ENCODE measurements at regions not wholly inside any gene's neighbourhood (a gene's known extent, or its start where the extent isn't known, plus 50 kb on each side); places are given as distances from the start of the nearest gene placed in this dataset.
A peak's percentile ranks its signal among the peaks of the same experiment; 100 is the strongest.

- 28 to 50% (median 39%) methylated on average over 2 of the region's 2 CpGs for WGBS, 5 donors
- H3K27me3 ChIP-seq: no peaks in the 10 kb centered on the region
- intact Hi-C loops (cut with DNase I; ENCODE audit: low total_unique reads): no loop called here
These were observed 360.6 kb upstream of the PRR16 start for GRCh38 chr5:120103495-120103894.

GRCh38 chr5:120106912-120107525, 357.1 kb upstream of the PRR16 start:
- Histone ChIP-seq H3K27ac (peak overlapping the region in 1 of 5 donors; percentile 28), H3K4me3 (no peak overlapping the region), H3K4me1 (no peaks in the 10 kb centered on the region), H3K36me3 (no peaks in the 10 kb centered on the region), H3K27me3 (no peaks in the 10 kb centered on the region), H3K9me3 (no peaks in the 10 kb centered on the region)
- intact Hi-C loops (cut with DNase I; ENCODE audit: low total_unique reads): no loop called here
- no peak for TF ChIP-seq CTCF (IDR thresholded peaks at IDR 0.05)
- TF ChIP-seq EP300 (IDR thresholded peaks at IDR 0.05): no peak
- TF ChIP-seq POLR2A (IDR thresholded peaks at IDR 0.05): no peak
- no peak for TF ChIP-seq POLR2AphosphoS5 (IDR thresholded peaks at IDR 0.05)
- DNase-seq: no peak
- 67 to 86% (median 79%) methylated on average over 1 of the region's 1 CpG for WGBS, 5 donors

More at GRCh38 chr5:120103495-120103894, 360.6 kb upstream of the PRR16 start:
- no peak for DNase-seq
- Histone ChIP-seq H3K4me3 (no peak overlapping the region), H3K36me3 (no peaks in the 10 kb centered on the region), H3K9me3 (no peaks in the 10 kb centered on the region), H3K27ac (no peak overlapping the region), H3K4me1 (no peaks in the 10 kb centered on the region)
- TF ChIP-seq POLR2AphosphoS5 (IDR thresholded peaks at IDR 0.05) (no peak), POLR2A (IDR thresholded peaks at IDR 0.05) (no peak), EP300 (IDR thresholded peaks at IDR 0.05) (no peak), CTCF (IDR thresholded peaks at IDR 0.05) (no peak)

- intact Hi-C loops (cut with DNase I; ENCODE audit: low total_unique reads): no loop called here
- no peaks in the 10 kb centered on the region for H3K36me3 ChIP-seq
- no peak overlapping the region for H3K4me3 ChIP-seq
- no peaks in the 10 kb centered on the region for H3K4me1 ChIP-seq
- no peak for DNase-seq
- TF ChIP-seq POLR2AphosphoS5 (IDR thresholded peaks at IDR 0.05) (no peak), POLR2A (IDR thresholded peaks at IDR 0.05) (no peak), EP300 (IDR thresholded peaks at IDR 0.05) (no peak), CTCF (IDR thresholded peaks at IDR 0.05) (no peak)
- 69 to 90% (median 79%) methylated on average over 4 of the region's 4 CpGs for WGBS, 5 donors
- no peaks in the 10 kb centered on the region for H3K9me3 ChIP-seq
- no peak overlapping the region for H3K27ac ChIP-seq
- no peaks in the 10 kb centered on the region for H3K27me3 ChIP-seq
These were observed 355.4 kb upstream of the PRR16 start for GRCh38 chr5:120108586-120109248.

- intact Hi-C loops (cut with DNase I; ENCODE audit: low total_unique reads): no loop called here
- Histone ChIP-seq H3K4me3 (no peak overlapping the region), H3K4me1 (no peaks in the 10 kb centered on the region), H3K27me3 (no peaks in the 10 kb centered on the region), H3K36me3 (no peaks in the 10 kb centered on the region), H3K9me3 (no peaks in the 10 kb centered on the region), H3K27ac (no peak overlapping the region)
- TF ChIP-seq CTCF (IDR thresholded peaks at IDR 0.05): no peak
- TF ChIP-seq EP300 (IDR thresholded peaks at IDR 0.05): no peak
- TF ChIP-seq POLR2A (IDR thresholded peaks at IDR 0.05): no peak
- no peak for TF ChIP-seq POLR2AphosphoS5 (IDR thresholded peaks at IDR 0.05)
- no peak for DNase-seq
These were observed 341.4 kb upstream of the PRR16 start for GRCh38 chr5:120122703-120123102.
